HCT116 (cell line): ENCODE measurements at regions not wholly inside any gene's neighbourhood (a gene's known extent, or its start where the extent isn't known, plus 50 kb on each side); places are given as distances from the start of the nearest gene placed in this dataset.

Source experiments
- ATAC-seq: fragments of 200-7000 bp; cut with Tn5 transposase; 2 replicates; pipeline ENCODE4 v1.9.1; 2020; ENCODE audit warnings: mild to moderate bottlenecking, moderate library complexity
- BruUV-seq: library from RNA; stranded (reverse); fragments of 400-500 nt; replicated peaks from 2 replicates; lab custom pipeline; 2021; lab: Mats Ljungman, UMichigan
- CTCF ChIA-PET: fragments of 300-600 bp; sonication (Branson Sonifier 250); formaldehyde crosslinking; loops from one replicate; lab custom pipeline; 2021; ENCODE audit warnings: antibody characterized with exemption; lab: Charles Lee
- POLR2A ChIA-PET: fragments of 300-600, 350-600 bp; sonication (Branson Sonifier 250); formaldehyde crosslinking; loops from one replicate; lab custom pipeline; 2021; ENCODE audit warnings: antibody characterized with exemption; lab: Charles Lee
- RAD21 ChIA-PET, 2 experiments: fragments of 300-600 bp; sonication (Branson Sonifier 250); formaldehyde crosslinking; loops; one replicate each; lab custom pipeline; 2023; ENCODE audit warnings: low total read pairs in 2 of 2; ENCODE audit not compliant: uncharacterized antibody in 2 of 2, unreplicated experiment in 2 of 2, low non-redundant PET in 1 of 2; lab: Charles Lee
- DNase-seq: peaks from one replicate; pipeline ENCODE4 v3.0.0-alpha.2; 2010; ENCODE audit warnings: low read depth, low spot score
- H2AFZ ChIP-seq: fragments of 200-600 bp; shearing (Covaris generic), sonication (generic); 2 replicates; pipeline ENCODE4 v1.6.1; 2017; ENCODE audit warnings: low read depth, mixed run types, mixed read lengths, antibody characterized with exemption, low read length; ENCODE audit not compliant: poor library complexity, severe bottlenecking
- H3K27ac ChIP-seq: 2 replicates; pipeline ENCODE4 v1.5.1; 2012; ENCODE audit warnings: low read depth, low read length
- H3K27me3 ChIP-seq: fragments of 200-600 bp; sonication (generic); 2 replicates; pipeline ENCODE4 v1.6.1; 2016; ENCODE audit warnings: mixed run types, low read length, mixed read lengths; ENCODE audit not compliant: insufficient read depth
- H3K36me3 ChIP-seq, 2 experiments: fragments of 200-500 bp in 1 of 2; fragments of 200-600 bp in 1 of 2; sonication (Bioruptor generic) in 1 of 2; sonication (generic) in 1 of 2; 2 replicates each; pipeline versions ENCODE4 v1.5.1 to v1.6.1; 2014 to 2016; ENCODE audit warnings: low read length in 2 of 2, inconsistent platforms in 1 of 2, mixed read lengths in 1 of 2, mixed run types in 1 of 2; ENCODE audit not compliant: insufficient read depth in 2 of 2, control insufficient read depth in 1 of 2
- H3K4me1 ChIP-seq, 2 experiments: fragments of 200-600 bp in 1 of 2; sonication (generic) in 1 of 2; 2 replicates each; pipeline versions ENCODE4 v1.5.1 to v1.6.1; 2012 to 2017; ENCODE audit warnings: low read length in 2 of 2, inconsistent platforms in 1 of 2, mild to moderate bottlenecking in 1 of 2, mixed read lengths in 1 of 2, mixed run types in 1 of 2, moderate library complexity in 1 of 2; ENCODE audit not compliant: insufficient read depth in 2 of 2, control insufficient read depth in 1 of 2
- H3K4me2 ChIP-seq: fragments of 200-600 bp; sonication (generic); 2 replicates; pipeline ENCODE4 v1.6.1; 2017; ENCODE audit warnings: mixed run types, low read length, mixed read lengths
- H3K4me3 ChIP-seq, 2 experiments: fragments of 200-600 bp in 1 of 2; sonication (generic) in 1 of 2; replicated peaks in 1 of 2; 2 replicates each; pipeline ENCODE4 v1.5.1; 2011 to 2016; ENCODE audit warnings: low read length in 2 of 2, control low read depth in 1 of 2, low read depth in 1 of 2, mild to moderate bottlenecking in 1 of 2, mixed read lengths in 1 of 2, mixed run types in 1 of 2
- H3K79me2 ChIP-seq: fragments of 200-600 bp; sonication (generic); 2 replicates; pipeline ENCODE4 v1.6.1; 2017; ENCODE audit warnings: mild to moderate bottlenecking, mixed run types, low read length, moderate library complexity, mixed read lengths; ENCODE audit not compliant: insufficient read depth
- H3K9ac ChIP-seq: fragments of 200-600 bp; sonication (generic); 2 replicates; pipeline ENCODE4 v1.6.1; 2016; ENCODE audit warnings: low read length, mixed read lengths
- H3K9me2 ChIP-seq: fragments of 200-600 bp; sonication (generic), shearing (Covaris generic); 2 replicates; pipeline ENCODE4 v1.6.1; 2017; ENCODE audit warnings: mixed run types, mild to moderate bottlenecking, moderate library complexity; ENCODE audit not compliant: insufficient read depth
- H3K9me3 ChIP-seq, 2 experiments: fragments of 200-500 bp in 1 of 2; fragments of 200-600 bp in 1 of 2; sonication (Bioruptor generic) in 1 of 2; sonication (generic) in 1 of 2; 2 replicates each; pipeline ENCODE4 v1.6.1; 2014 to 2017; ENCODE audit warnings: low read length in 2 of 2, mixed read lengths in 2 of 2, inconsistent platforms in 1 of 2, low read depth in 1 of 2, mild to moderate bottlenecking in 1 of 2, mixed run types in 1 of 2, moderate library complexity in 1 of 2; ENCODE audit not compliant: control insufficient read depth in 1 of 2, insufficient read depth in 1 of 2
- H4K20me1 ChIP-seq: fragments of 200-600 bp; sonication (generic), shearing (Covaris generic); 2 replicates; pipeline ENCODE4 v1.6.1; 2017; ENCODE audit warnings: mixed run types, mild to moderate bottlenecking, moderate library complexity; ENCODE audit not compliant: insufficient read depth
- CBX3 ChIP-seq: IDR thresholded peaks from 2 replicates; pipeline ENCODE4 v1.6.1; 2012; ENCODE audit warnings: low read depth
- CEBPB ChIP-seq: IDR thresholded peaks from 2 replicates; pipeline ENCODE4 v1.6.1; 2012; ENCODE audit warnings: low read depth
- ELF1 ChIP-seq: IDR thresholded peaks from 2 replicates; pipeline ENCODE4 v1.6.1; 2012; ENCODE audit warnings: low read depth, borderline replicate concordance
- EZH2 ChIP-seq: fragments of 200-600 bp; sonication (generic); IDR thresholded peaks from 2 replicates; pipeline ENCODE4 v1.6.1; 2017; ENCODE audit warnings: antibody characterized with exemption, mixed run types
- FOSL1 ChIP-seq: IDR thresholded peaks from 2 replicates; pipeline ENCODE4 v1.6.1; 2012; ENCODE audit warnings: low read depth
- JUND ChIP-seq: IDR thresholded peaks from 2 replicates; pipeline ENCODE4 v1.6.1; 2012
- POLR2A ChIP-seq: IDR thresholded peaks from 2 replicates; pipeline ENCODE4 v1.7.0; 2011; ENCODE audit warnings: borderline replicate concordance; ENCODE audit not compliant: insufficient read depth, insufficient read length; ENCODE audit errors: extremely low read depth
- POLR2AphosphoS5 ChIP-seq: IDR thresholded peaks from 2 replicates; pipeline ENCODE4 v1.6.1; 2011; ENCODE audit warnings: mild to moderate bottlenecking, low read depth, low read length, moderate library complexity
- RAD21 ChIP-seq: IDR thresholded peaks from 2 replicates; pipeline ENCODE4 v1.6.1; 2012; ENCODE audit warnings: low read depth, mild to moderate bottlenecking
- SIN3A ChIP-seq: IDR thresholded peaks from 2 replicates; pipeline ENCODE4 v1.6.1; 2012; ENCODE audit warnings: low read depth
- TCF7L2 ChIP-seq: IDR thresholded peaks from 2 replicates; pipeline ENCODE4 v1.7.0; 2011; ENCODE audit warnings: borderline replicate concordance, inconsistent platforms; ENCODE audit not compliant: insufficient read depth, insufficient read length; ENCODE audit errors: extremely low read depth
- YY1 ChIP-seq: IDR thresholded peaks from 2 replicates; pipeline ENCODE4 v1.6.1; 2011; ENCODE audit warnings: low read length, low read depth, moderate library complexity, mild to moderate bottlenecking; ENCODE audit not compliant: insufficient replicate concordance; ENCODE audit errors: extremely low read depth
- ZFX ChIP-seq: fragments of 450-650 bp; IDR thresholded peaks from 2 replicates; pipeline ENCODE4 v1.6.1; 2017
- intact Hi-C: fragments of 100-400 bp; cut with micrococcal nuclease; formaldehyde crosslinking; loops from 2 replicates; pipeline ENCODE4 v1.10.0; 2022
- TF ChIP-seq, protein P1 (sequence below): IDR thresholded peaks from 2 replicates; pipeline ENCODE4 v1.6.1; 2012
- TF ChIP-seq, protein P2 (sequence below): IDR thresholded peaks from 2 replicates; pipeline ENCODE4 v1.6.1; 2012
- TF ChIP-seq, protein P3 (sequence below): IDR thresholded peaks from 2 replicates; pipeline ENCODE4 v1.6.1; 2012; ENCODE audit warnings: low read depth

GRCh38 chrX:131441033-131441432, 102.8 kb upstream of the OR13H1 start:
- Histone ChIP-seq H3K27me3 (no peaks in the 10 kb centered on the region), H3K4me1 (no peaks in the 10 kb centered on the region), H3K79me2 (no peaks in the 10 kb centered on the region), H3K36me3 (no peaks in the 10 kb centered on the region), H3K27ac (no peak overlapping the region), H3K9ac (no peak overlapping the region), H4K20me1 (no peaks in the 10 kb centered on the region; the same call in 1 of the 2 replicates), H3K4me2 (no peak overlapping the region), H3K4me3 (no peak overlapping the region), H2AFZ (no peak overlapping the region), H3K9me2 (no peaks in the 10 kb centered on the region), H3K9me3 (no peaks in the 10 kb centered on the region)
- BruUV-seq, result no TSS peak
- ATAC-seq (no peak), DNase-seq (no peak)
- RAD21 ChIA-PET, result no interaction called here
- TF ChIP-seq, protein P1, sequence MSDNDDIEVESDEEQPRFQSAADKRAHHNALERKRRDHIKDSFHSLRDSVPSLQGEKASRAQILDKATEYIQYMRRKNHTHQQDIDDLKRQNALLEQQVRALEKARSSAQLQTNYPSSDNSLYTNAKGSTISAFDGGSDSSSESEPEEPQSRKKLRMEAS, result no peak
- TF ChIP-seq TCF7L2, result no peak
- TF ChIP-seq POLR2AphosphoS5, result no peak
- TF ChIP-seq ELF1, result no peak
- POLR2A ChIA-PET, result no interaction called here
- CTCF ChIA-PET, result no interaction called here
- intact Hi-C loops, result no loop called here

GRCh38 chrX:131445955-131446354, 97.9 kb upstream of the OR13H1 start:
- Histone ChIP-seq H3K9me3 (no peaks in the 10 kb centered on the region), H3K9ac (no peak overlapping the region), H3K79me2 (no peaks in the 10 kb centered on the region), H3K4me3 (no peak overlapping the region), H3K9me2 (no peaks in the 10 kb centered on the region), H2AFZ (no peak overlapping the region), H4K20me1 (no peaks in the 10 kb centered on the region; the same call in 1 of the 2 replicates), H3K36me3 (no peaks in the 10 kb centered on the region), H3K27ac (no peak overlapping the region), H3K4me2 (no peak overlapping the region), H3K27me3 (no peaks in the 10 kb centered on the region), H3K4me1 (no peaks in the 10 kb centered on the region)
- RAD21 ChIA-PET, result no interaction called here
- TF ChIP-seq, protein P2, sequence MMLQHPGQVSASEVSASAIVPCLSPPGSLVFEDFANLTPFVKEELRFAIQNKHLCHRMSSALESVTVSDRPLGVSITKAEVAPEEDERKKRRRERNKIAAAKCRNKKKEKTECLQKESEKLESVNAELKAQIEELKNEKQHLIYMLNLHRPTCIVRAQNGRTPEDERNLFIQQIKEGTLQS, result no peak
- no peak for TF ChIP-seq YY1
- no peak for TF ChIP-seq EZH2
- TF ChIP-seq JUND, result no peak
- TF ChIP-seq FOSL1, result no peak
- TF ChIP-seq ELF1, result no peak
- no peak for TF ChIP-seq ZFX
- no peak for TF ChIP-seq POLR2A
- no peak for TF ChIP-seq CEBPB
- no peak for TF ChIP-seq TCF7L2
- TF ChIP-seq CBX3, result no peak
- no peak for TF ChIP-seq RAD21
- TF ChIP-seq SIN3A, result no peak
- no peak for TF ChIP-seq POLR2AphosphoS5
- TF ChIP-seq, protein P3, sequence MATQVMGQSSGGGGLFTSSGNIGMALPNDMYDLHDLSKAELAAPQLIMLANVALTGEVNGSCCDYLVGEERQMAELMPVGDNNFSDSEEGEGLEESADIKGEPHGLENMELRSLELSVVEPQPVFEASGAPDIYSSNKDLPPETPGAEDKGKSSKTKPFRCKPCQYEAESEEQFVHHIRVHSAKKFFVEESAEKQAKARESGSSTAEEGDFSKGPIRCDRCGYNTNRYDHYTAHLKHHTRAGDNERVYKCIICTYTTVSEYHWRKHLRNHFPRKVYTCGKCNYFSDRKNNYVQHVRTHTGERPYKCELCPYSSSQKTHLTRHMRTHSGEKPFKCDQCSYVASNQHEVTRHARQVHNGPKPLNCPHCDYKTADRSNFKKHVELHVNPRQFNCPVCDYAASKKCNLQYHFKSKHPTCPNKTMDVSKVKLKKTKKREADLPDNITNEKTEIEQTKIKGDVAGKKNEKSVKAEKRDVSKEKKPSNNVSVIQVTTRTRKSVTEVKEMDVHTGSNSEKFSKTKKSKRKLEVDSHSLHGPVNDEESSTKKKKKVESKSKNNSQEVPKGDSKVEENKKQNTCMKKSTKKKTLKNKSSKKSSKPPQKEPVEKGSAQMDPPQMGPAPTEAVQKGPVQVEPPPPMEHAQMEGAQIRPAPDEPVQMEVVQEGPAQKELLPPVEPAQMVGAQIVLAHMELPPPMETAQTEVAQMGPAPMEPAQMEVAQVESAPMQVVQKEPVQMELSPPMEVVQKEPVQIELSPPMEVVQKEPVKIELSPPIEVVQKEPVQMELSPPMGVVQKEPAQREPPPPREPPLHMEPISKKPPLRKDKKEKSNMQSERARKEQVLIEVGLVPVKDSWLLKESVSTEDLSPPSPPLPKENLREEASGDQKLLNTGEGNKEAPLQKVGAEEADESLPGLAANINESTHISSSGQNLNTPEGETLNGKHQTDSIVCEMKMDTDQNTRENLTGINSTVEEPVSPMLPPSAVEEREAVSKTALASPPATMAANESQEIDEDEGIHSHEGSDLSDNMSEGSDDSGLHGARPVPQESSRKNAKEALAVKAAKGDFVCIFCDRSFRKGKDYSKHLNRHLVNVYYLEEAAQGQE, result no peak
- intact Hi-C loops, result no loop called here
- no TSS peak for BruUV-seq
- DNase-seq (no peak), ATAC-seq (no peak)
- CTCF ChIA-PET, result no interaction called here
- POLR2A ChIA-PET, result no interaction called here
